HG02981 (cell line): ENCODE measurements at regions not wholly inside any gene's neighbourhood (a gene's known extent, or its start where the extent isn't known, plus 50 kb on each side); places are given as distances from the start of the nearest gene placed in this dataset.
"Not testable (repeated sequence)": the region's sequence is repeated elsewhere in the genome, so short reads cannot be mapped to it uniquely, and the experiment has no call there.

ENCODE experiments used
- ATAC-seq: cut with Tn5 transposase; IDR thresholded peaks from one replicate; pipeline ENCODE4 v1.9.1; 2021; ENCODE audit warnings: mild to moderate bottlenecking, moderate library complexity; ENCODE audit not compliant: unreplicated experiment

DNA sequence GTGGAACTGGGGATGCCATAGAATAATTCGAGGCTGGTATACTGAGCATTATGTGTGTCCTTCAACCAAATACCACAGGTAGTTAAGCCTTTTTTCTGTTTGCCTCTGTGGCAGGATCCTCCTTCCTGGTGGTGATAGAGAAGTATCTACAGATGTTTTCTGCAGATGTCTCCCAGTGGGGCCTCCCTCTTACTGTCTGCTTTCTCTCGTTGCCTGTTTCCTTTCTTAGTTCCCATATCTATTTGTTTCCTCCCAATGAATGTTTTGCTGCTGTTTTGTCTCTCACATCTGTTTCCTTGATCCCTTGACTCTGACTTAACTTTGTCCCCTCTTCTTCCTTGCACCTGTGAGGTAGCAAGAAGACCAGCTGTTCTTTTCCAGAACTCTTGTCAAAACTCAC lies 130.9 kb upstream of the NUDT12 start:
- ATAC-seq, result no peak

DNA sequence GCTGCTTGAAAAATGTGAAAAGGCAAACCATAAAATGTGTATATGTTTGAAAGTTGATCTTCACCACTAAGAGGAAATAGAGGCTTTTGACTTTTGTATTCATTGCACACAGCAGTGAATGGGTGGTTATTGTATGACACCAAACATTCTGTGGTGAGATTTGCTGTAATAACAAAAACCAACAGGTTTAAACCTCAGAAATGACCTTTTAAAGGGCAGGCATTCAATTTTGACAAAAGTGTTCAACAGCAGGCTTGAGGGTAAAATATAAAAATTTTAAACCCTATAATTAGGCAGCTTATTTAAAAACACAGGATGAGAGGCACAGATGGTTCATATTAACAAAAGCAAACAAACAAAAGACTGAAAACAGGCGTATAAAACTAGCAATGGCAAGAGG lies 128.1 kb upstream of the NUDT12 start:
- no peak for ATAC-seq

GRCh38 chr5:103679873-103680272 lies 117.3 kb upstream of the NUDT12 start:
- no peak for ATAC-seq

GRCh38 chr5:103676198-103676597 lies 113.6 kb upstream of the NUDT12 start:
- not testable (repeated sequence) for ATAC-seq

GRCh38 chr5:103674739-103675138 lies 112.2 kb upstream of the NUDT12 start:
- no peak for ATAC-seq

GRCh38 chr5:103674251-103674650 lies 111.7 kb upstream of the NUDT12 start:
- no peak for ATAC-seq

DNA sequence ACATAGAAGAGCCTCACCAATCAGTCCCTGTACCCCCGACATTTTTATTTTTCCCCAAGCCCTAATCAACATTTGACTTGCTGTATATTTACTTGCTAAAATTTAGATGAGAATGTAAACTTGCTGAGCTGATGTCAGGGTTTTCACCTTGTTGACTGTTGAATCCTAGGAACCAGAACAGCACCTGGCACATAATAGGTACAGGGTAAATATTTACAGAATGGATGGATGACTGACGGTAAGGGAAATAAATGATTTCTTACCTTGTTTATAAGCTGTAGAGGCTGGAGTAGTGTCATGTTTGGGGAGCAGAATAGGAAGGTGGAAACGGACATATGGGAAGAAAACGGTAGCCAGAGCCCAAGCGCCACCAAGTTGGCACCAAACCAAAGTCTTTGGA lies 107.0 kb upstream of the NUDT12 start:
- no peak for ATAC-seq

DNA sequence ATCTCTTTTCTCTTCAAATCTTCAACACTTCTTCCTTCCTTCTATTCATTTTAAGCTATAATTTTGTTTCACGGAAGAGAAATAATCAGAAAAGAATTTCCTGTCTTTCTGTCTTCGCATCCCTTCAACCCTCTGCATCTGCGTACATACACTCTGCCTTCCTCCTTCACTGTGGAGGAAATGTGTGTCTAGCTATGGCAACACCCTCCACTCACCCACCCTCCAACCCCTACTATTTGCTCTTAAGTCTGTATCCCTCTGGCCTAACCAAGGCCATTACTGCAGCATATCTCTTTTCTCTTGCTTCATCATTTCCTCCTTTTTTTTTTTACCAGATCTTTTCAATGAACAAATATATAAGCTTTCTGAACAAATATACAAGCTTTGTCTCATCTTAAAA lies 105.7 kb upstream of the NUDT12 start:
- ATAC-seq, result no peak

DNA sequence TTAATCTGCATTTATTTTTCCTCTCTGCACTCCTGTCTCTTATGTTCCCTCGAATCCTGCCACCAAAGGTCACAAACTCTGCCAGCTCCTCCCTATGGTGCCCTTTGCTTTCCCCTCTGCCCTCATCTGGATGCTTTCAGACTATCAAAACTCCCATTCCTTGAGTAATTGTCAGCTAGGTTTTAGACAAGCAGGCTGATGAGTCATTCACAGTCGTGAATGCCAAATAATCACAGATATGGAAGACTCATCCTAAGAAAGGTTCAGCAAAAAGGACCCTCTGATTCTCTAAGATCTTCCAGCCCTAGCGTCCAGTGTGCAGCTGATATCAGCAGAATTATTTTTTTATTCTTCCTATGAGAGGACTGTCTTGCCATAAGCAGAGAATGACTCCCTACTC lies 104.5 kb upstream of the NUDT12 start:
- ATAC-seq, result no peak

- ATAC-seq, result no peak
These were observed 94.7 kb upstream of the NUDT12 start for GRCh38 chr5:103657301-103657700.

- no peak for ATAC-seq
These were observed 85.5 kb upstream of the NUDT12 start for GRCh38 chr5:103648086-103648485.

DNA sequence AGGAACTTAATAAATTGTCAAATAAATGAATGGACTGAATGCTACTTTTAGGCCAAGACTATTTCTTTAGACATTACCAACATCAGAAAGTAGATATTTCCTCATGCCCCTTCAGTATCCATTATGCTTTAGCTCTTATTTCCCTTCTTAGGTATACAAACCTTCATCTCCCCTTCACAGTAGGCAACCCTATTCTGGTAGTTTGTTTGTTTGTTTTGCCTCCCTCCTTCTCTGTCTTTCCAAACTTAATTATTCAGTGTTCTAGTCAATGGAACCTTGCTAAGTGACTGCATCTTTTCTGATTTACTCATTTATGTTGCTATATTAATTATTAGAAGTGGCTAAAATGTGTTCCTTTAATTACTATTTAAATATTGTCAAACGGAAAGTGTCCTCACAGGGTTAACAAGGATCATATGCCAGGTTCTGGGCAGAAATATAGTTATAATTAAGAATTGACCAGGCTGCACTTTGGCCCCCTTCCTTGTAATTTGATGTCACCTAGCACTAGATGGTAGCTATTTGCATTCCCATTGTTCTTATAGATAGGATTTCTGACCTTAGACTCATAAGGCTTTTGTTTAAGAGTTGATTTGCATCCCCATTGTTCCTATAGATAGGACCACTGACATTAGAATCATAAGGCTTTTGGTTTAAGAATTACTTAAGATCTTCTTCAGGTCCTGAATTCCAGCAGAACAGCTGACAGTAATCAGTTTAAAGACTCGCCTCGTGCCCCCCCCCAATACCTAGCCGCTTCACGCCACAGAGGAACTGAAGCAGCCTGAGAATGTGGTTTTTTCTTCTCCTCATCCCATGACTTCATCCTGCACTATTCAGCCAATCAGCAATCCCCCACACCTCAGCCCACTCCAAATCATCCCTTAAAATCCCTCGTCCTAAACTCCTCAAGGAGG lies 84.4 kb upstream of the NUDT12 start:
- no peak for ATAC-seq

DNA sequence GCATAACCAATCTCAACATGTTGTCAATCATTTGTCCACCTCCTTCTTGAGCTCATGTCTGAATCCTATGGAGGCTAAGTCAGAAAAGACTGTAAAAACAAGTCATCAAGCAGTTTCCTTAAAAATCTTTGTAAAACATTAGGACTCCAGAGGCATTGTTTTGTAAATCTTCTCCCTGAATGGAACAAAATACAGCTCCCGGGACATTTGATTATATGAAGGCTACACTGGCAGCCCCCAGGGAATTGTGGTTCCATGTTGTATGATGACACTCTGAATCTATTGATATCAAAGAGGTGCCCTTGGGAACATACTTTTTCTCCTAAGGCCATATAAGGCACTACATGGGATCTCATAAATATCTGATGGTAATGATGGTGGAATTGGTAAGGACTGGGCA lies 83.2 kb upstream of the NUDT12 start:
- no peak for ATAC-seq

- ATAC-seq, result no peak
These were observed 76.4 kb upstream of the NUDT12 start for GRCh38 chr5:103638979-103639378.

- no peak for ATAC-seq
These were observed 62.1 kb upstream of the NUDT12 start for GRCh38 chr5:103624675-103625074.

- ATAC-seq, result no peak
These were observed 61.5 kb upstream of the NUDT12 start for GRCh38 chr5:103624035-103624480.

GRCh38 chr5:103623425-103623824 lies 60.8 kb upstream of the NUDT12 start:
- ATAC-seq, result no peak

DNA sequence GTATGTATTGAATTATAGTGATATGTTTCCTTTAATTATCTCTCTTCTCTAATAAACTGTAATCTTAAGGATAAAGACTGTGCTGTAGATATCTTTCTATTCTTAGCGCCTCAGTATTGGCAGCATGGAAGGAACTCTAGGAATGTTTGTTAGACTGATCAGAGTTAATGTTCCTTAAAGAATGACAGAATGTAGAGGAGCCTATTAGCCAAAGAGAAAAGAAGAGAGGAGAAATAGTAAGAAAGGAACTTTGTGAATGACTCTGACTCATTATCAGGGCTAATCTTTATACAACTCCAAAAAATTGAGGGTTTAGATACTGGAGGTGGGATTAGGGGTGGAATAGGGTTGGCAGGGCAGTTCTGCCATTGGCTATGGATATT lies 59.0 kb upstream of the NUDT12 start:
- ATAC-seq, result no peak

DNA sequence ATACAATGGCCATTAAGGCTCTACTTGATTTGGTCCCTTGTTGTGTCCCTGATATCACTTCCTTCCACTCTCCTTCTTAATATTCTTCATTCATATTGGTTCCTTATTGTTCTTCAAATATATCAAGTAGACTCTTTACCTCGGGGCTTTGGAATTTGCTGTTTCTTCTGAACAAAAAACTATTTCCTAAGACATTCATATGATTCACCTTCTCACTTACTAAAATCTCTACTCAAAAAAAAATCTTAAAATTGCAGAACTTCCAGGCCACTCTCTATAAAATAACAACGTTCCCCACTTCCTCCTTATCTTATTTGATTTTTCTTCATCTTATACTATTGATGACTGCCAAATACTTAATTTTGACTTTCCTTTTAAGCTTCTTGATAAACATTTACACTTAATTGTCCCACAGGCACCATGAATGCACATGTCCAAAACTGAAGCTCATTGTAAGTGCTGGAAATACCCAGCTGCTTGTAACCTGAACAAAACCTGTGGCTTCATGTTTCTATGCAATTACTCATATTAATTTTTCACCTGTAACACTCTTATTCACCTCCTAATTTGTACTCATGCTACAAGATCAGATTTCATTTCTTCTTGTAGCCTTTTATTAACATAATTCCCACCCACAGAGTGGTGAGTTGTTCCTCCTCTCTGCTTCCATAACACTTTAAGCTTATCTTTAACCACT lies 58.4 kb upstream of the NUDT12 start:
- ATAC-seq, result no peak

DNA sequence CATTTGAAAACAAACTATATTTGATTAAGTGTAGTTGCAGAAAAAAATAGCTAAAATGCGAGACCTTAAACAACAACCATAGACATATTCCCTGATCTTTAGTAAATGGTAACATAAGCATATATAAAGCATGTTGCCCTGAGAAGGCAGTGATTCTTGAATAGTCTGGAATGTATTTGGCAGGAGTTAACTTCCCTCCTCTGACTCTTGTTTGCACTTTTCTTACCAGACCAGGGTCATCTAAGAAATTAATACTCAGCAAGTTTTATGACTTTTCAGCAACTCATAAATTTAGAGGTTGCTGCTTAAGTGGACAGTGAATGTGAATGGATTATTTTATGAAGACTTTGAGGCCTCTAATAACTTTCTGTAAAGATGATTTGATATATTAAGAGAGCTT lies 55.3 kb upstream of the NUDT12 start:
- ATAC-seq, result no peak

- no peak for ATAC-seq
These were observed 54.5 kb upstream of the NUDT12 start for GRCh38 chr5:103617090-103617489.

DNA sequence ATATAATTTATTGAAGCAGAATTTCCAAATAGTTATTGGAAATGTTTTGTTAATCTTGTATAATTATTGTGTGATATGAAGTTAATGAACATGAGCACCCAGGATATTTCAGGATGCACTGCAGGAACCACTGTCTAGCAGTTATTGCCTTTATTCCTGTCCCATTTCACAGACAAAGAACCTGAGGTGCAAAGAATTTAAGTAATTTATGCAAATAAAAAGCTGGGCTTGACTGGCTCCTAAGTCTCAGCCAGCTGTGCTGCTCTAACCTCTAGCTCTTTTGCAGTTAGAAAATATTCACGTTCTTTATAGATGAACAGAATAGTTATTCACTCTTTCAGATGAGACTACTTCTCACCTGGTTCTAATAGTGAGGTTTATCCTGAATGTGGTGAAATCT lies 50.0 kb upstream of the NUDT12 start:
- ATAC-seq, result no peak
